NCI-H2171 treated with DMSO at 0.1 percent for 48 hours (cell line): ENCODE measurements at regions not wholly inside any gene's neighbourhood (a gene's known extent, or its start where the extent isn't known, plus 50 kb on each side); places are given as distances from the start of the nearest gene placed in this dataset.
"Not testable (repeated sequence)": the region's sequence is repeated elsewhere in the genome, so short reads cannot be mapped to it uniquely, and the experiment has no call there.

ENCODE experiments used
- DNase-seq: peaks from one replicate; lab custom pipeline; 2025; lab: John Stamatoyannopoulos, UW

DNA sequence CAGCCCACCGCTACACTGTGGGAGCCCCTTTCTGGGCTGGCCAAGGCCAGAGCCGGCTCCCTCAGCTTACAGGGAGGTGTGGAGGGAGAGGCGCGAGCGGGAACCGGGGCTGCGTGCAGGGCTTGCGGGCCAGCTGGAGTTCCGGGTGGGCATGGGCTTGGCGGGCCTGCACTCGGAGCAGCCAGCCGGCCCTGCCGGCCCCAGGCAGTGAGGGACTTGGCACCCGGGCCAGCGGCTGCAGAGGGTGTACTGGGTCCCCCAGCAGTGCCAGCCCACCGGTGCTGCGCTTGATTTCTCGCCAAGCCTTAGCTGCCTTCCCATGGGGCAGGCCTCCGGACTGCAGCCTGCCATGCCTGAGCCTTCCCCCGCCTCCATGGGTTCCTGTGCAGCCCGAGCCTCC lies 306.2 kb downstream of the PPP4R3C start:
- DNase-seq = not testable (repeated sequence)

DNA sequence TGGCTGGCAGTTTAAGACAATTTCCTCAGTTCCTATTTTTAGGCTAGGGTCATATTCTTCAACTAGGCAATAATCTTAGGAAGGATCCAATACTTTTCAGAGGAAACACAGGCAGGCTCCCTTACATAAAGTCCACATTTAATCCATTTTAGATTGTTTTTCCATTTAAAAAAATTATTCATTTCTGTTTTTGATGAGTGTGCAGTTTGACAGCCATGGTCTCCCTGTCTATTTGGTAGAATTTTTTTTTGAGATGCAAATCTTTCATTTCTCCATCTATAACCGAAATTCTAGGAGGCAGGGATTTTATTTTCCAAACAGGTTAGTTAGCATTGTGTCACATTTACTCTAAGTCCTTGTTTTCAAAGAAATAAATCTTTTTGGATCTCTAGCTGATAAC lies 326.8 kb downstream of the PPP4R3C start:
- no peak for DNase-seq

DNA sequence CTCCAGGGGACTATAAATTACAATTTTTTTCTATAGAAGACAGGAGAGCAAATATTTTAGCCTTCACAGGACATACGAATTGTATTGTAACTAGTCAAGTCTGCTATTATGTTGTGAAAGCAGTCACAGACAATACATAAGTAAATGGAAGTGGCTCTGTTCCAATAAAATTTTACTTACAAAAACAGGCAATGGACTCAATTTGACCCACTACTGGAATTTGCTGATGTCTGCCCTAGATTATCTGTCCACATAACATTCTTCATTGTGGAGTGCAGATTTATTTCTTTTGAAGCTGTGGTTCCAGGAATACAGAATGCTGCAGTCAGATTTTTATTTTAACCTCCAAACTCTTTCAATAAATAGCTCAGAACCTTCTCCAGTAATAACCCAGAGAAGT lies 330.3 kb downstream of the PPP4R3C start:
- DNase-seq = no peak

DNA sequence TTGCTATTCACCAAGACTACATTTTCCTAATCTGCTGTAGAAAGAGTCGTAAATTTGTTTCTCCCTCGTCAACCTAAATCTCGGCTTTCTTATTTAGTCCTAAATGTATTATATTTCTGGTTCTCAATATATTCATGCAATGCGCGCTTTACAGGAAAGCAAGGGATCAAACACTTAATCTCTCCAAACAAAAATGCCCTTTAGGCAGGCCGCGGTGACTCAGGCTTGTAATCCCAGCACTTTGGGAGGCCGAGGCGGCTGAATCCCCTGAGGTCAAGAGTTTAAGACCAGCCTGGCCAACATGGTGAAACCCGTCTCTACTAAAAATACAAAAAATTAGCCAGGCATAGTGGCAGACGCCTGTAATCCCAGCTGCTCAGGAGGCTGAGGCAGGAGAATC lies 376.0 kb downstream of the PPP4R3C start:
- not testable (repeated sequence) for DNase-seq

GRCh38 chrX:27086237-27086636 lies 376.9 kb downstream of the PPP4R3C start:
- DNase-seq = peak; percentile 10

DNA sequence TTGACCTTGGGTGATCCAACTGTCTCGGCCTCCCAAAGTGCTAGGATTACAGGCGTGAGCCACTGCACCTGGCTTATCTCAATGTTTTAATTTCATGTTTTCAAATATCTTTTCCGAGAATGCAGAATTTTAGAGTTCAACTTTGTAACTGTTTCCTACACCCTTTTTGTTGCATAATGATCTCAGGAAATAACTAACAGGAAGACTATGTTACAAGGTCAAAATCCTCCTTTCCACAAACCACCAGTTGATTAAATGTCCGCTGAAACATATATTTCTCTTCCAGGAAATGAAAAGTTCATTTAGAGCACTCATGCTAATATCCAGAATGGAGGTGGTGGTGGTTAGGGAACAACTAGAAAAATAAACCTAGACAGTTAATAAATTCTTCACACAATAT lies 377.8 kb downstream of the PPP4R3C start:
- no peak for DNase-seq

DNA sequence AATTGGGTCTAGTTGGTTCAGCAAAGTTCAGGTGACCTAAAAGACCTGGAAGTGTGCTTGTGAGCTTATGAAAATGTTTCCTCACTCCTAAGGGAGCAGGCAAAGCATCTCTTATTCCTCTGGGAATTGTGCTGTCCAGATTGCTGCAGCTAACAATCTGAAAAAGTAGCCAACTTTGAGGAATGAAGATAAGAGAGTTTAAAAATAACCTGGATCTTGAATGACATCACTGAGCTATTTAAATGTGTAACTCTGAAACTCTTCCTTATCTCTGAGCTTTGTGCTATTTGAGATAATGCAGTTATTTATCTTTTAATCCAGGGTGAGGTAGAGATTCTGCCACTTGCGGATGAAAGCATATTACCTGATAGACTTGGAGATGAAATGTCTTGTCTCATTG lies 384.8 kb downstream of the PPP4R3C start:
- no peak for DNase-seq

GRCh38 chrX:27057883-27058282 lies 405.3 kb downstream of the PPP4R3C start:
- DNase-seq = no peak

DNA sequence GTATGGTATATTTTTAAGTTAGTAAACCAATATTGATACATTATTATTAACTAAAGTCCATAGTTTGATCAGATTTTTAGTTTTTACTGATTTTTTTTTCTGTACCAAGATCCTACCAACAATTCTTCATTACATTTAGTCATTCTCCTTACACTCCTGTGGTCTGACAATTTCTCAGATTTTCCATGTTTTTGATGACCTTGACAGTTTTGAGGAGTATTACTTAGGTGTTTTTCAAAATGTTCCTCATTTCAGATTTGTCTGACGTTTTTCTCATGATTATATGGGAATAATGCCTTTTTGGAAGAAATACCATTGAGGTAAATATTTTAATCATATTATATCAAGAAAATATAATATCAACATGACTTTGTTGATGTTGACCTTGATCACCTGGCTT lies 423.8 kb downstream of the PPP4R3C start:
- no peak for DNase-seq

GRCh38 chrX:27008486-27008885 lies 454.7 kb downstream of the PPP4R3C start:
- DNase-seq = peak; percentile 98

- DNase-seq = no peak
Measured at GRCh38 chrX:26999634-27000033, 463.5 kb downstream of the PPP4R3C start.

GRCh38 chrX:26958261-26958660 lies 504.9 kb downstream of the PPP4R3C start:
- no peak for DNase-seq

DNA sequence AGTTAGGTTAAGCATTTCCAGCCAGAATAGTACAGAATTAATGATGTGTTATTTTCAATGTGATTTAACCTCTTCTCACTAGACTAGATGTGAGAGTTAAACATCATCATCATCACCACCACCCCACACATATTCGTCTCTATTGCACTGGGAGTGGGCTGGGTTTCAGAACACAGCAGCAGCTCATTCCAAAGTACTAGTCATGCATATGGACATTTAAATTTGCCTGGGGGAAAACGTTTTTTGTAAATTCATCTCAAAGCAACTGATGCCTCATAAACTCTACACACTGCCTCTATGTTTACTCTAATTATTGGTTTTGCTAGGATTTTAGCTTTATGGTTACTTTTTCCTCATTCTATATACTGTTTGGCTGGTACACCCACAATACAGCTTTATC lies 509.1 kb downstream of the PPP4R3C start:
- DNase-seq = no peak

- DNase-seq = no peak
Measured at GRCh38 chrX:26952213-26952612, 510.9 kb downstream of the PPP4R3C start.

GRCh38 chrX:26927419-26927818 lies 535.7 kb downstream of the PPP4R3C start:
- no peak for DNase-seq

GRCh38 chrX:26925088-26925487 lies 538.1 kb downstream of the PPP4R3C start:
- DNase-seq = no peak

DNA sequence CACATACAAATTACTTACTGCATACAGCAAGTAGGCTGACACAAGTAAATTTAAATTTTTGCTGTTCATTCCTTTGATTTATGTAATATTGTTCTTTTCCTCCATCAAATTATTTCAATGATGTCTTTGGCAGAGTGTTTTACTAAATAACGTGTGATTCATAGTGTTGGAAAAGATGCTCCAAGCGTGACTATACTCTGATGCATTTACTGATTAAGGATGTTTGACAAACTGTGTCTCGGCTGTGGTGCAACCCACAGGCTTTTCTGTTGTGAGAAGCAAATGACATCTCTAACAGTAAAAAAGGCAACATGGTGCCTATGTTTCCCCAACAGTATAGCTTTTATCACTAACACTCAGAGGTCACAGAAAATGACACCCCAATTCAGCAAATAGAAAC lies 540.9 kb downstream of the PPP4R3C start:
- no peak for DNase-seq

DNA sequence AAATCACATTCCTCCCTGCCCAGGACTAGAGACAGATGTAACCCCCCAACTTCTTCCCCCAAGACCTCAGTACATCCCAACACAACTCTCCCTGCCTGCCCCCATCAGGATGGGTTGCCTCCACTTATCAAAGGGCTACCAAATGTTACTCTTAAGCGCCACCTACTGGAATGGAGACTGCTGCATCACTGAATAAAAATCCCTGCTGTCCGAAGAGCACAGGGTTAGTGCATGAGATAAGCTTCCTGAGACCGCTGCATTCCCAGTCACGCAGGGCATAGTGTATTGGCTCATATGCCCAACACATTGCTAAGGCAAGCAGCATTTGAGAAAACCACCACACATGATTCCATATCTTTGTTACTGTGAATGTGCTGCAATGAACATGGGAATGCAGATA lies 544.5 kb downstream of the PPP4R3C start:
- peak; percentile 2 for DNase-seq

GRCh38 chrX:26916991-26917390 lies 546.1 kb downstream of the PPP4R3C start:
- DNase-seq = no peak

- no peak for DNase-seq
Measured at GRCh38 chrX:26915064-26915463, 548.1 kb downstream of the PPP4R3C start.

- no peak for DNase-seq
Measured at GRCh38 chrX:26914232-26914631, 548.9 kb downstream of the PPP4R3C start.

GRCh38 chrX:26911785-26912184 lies 551.4 kb downstream of the PPP4R3C start:
- not testable (repeated sequence) for DNase-seq

DNA sequence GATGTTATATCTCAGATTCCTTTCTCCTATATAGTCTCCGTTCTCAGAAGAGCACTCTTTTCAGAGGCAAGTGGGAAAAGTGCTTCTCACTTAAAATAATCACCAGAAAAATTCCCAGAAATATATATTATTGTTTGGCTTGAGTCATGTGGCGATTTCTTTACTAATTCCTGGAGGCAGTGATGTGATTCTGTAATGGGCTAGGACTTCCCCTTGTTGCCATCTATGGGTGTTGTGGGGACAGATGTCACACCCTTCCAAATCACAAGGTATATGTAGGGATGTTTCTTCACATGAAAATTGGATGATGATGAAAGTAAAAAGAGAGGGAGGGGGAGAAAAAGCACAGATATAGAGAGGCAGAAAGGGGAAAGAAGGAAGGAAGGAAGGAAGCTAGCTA lies 553.4 kb downstream of the PPP4R3C start:
- DNase-seq = no peak

DNA sequence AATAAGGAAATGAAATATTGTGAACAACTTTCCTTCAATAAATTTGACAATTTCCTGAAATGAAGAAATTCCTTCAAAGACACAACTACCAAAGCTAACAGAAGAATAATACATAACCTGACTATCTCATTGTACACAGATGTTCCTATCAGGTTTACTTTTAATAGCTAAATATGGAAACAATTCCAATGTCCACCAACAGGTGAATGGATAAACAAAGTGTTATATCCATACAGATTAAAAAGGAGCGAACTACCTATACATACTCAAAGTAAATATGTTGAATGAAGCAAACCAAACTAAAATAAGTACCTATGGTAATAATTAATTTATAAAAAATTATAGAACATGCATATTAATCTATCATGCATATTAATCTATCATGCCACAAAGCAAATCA lies 554.9 kb downstream of the PPP4R3C start:
- no peak for DNase-seq

- no peak for DNase-seq
Measured at GRCh38 chrX:26889574-26889973, 573.6 kb downstream of the PPP4R3C start.
